NCI-H69 (cell line): ENCODE measurements at regions not wholly inside any gene's neighbourhood (a gene's known extent, or its start where the extent isn't known, plus 50 kb on each side); places are given as distances from the start of the nearest gene placed in this dataset.
"Not testable (repeated sequence)": the region's sequence is repeated elsewhere in the genome, so short reads cannot be mapped to it uniquely, and the experiment has no call there.

ENCODE experiments used
- DNase-seq: peaks from one replicate; lab custom pipeline; 2025; lab: John Stamatoyannopoulos, UW

DNA sequence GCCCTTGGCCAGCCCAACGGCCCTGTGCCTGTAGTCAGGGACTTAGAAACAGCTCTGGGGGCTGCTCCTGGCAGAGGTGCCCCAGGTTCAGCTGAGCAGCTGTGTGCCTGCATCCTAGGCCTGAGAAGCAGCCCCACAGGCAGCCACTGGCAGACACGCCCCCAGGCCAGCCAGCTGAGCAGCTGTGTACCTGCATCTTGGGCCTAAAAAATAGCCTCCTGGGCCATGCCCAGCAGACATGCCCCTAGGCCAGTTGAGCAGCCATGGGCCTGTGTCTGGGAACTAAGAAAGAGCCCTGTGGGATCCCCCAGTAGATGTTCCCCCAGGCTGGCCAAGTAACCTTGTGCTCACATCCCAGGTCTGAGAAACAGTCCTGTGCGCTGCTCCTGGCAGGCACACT, 64.0 kb downstream of the TBR1 start:
- DNase-seq = no peak

- DNase-seq = no peak
Measured at GRCh38 chr2:161481619-161482018, 65.5 kb downstream of the TBR1 start.

- no peak for DNase-seq
Measured at GRCh38 chr2:161484061-161484460, 68.0 kb downstream of the TBR1 start.

- no peak for DNase-seq
Measured at GRCh38 chr2:161486111-161486510, 70.0 kb downstream of the TBR1 start.

DNA sequence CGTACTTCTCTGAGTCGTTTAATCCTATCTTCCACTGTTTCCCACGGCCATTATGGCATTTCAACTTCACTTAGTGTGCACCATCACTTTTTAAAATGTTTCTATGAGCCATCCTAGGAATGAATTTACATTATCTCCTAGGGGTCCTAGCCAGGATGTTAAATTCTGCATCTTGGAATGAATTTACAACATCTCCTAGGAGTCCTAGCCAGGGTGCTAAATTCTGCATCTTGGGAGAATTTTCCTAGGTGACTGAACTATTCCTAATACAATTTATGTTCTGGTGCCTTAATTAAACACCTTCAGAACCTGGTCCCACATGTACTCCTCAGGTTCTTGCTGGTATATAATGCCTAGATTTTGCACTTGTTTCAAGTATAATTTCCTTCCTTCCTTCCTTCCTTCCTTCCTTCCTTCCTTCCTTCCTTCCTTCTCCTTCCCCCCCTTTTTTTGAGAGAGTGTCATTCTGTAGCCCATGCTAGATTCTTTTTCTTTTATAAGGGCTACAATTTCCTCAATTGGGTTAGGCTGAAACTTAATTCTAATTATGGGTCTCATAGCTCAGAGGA, 72.1 kb downstream of the TBR1 start:
- no peak for DNase-seq

GRCh38 chr2:161488879-161489278, 72.8 kb downstream of the TBR1 start:
- no peak for DNase-seq

GRCh38 chr2:161500892-161501610, 85.0 kb downstream of the TBR1 start:
- not testable (repeated sequence) for DNase-seq

DNA sequence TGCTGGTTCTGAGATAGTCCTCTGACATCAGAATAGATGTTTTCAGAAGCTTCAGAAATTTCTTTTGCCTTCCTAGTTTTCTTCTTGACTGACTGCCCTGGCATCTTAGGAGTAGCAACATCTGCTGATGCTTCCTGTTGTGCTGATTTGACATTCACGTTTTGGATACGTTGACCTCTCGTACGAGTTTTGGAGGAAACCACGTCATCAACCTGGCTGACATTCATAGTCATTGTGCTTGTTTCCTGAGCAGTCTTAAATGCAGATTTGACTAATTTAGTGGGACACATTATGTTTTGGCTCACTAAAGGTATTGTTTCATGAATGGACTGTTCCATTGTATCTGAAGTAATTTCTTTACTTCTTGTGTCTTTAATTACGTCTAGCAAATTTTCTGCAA, 86.2 kb downstream of the TBR1 start:
- not testable (repeated sequence) for DNase-seq

DNA sequence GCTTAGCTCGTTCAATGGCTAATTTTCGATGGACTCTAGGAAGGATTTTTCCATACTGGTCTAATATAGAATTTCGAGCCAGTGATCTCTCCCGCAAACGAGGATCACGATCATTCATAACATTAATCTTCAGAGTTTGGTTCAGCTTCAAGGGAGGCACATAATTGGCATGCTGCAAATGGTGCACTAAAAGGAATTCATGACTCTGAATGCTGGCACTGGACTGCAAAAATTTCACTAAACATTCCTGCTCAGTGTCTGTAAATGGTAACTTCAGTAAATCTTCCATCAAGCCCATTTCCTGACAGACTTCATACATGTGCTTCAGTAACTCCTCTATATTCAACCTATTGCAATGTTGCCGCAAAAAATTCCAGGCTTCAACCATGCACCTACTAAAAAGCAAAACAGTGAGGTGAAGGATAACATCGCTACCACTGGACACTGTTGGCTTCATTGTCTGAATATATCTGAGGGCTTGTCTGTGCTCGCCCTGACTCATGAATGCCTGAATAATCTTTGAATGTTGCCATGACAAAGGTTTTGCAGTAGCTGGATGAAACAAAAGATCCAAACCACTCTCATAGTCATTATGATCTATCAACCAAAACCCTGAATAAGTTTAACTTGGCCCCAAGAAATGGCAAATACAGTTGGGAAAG, 88.7 kb downstream of the TBR1 start:
- DNase-seq = not testable (repeated sequence)

GRCh38 chr2:161505466-161505865, 89.4 kb downstream of the TBR1 start:
- DNase-seq = not testable (repeated sequence)

GRCh38 chr2:161513295-161514032, 97.4 kb downstream of the TBR1 start:
- DNase-seq = peak; percentile 4

DNA sequence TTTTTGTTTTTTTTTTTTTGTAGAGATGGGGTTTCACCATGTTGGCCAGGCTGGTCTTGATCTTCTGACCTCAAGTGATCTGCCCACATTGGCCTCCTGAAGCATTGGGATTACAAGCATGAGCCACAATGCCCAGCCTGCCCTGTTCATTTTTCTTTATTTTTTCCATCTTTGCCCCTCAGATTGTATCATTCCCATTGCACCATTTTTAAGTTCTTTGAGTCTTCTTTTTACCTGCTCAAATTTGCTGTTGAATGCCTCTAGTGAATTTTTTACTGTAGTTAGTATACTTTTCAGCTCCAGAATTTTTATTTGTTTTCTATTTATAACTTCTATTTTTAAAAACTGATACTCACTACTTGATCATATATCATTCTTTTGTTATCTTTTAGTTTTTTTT, 101.4 kb upstream of the SLC4A10 start:
- no peak for DNase-seq

DNA sequence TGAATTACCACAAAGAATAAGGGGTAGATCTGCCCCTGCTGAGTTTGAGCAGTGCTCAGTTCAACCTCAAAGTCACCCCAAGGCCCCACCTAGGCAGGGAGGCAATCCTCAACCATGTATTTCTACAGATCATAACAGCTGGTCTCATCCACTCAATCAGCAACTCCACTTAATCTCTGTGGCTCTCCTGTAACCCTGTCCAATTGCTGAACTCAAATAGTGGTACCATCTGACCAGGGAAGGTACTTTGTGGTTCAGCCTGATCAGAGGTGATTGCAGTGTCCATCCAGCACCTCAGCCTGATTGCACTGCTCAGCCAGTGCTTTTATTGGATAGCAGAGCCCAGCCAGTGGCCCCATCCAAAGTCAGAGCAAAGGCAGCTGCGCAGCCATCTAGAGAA, 91.0 kb upstream of the SLC4A10 start:
- no peak for DNase-seq

DNA sequence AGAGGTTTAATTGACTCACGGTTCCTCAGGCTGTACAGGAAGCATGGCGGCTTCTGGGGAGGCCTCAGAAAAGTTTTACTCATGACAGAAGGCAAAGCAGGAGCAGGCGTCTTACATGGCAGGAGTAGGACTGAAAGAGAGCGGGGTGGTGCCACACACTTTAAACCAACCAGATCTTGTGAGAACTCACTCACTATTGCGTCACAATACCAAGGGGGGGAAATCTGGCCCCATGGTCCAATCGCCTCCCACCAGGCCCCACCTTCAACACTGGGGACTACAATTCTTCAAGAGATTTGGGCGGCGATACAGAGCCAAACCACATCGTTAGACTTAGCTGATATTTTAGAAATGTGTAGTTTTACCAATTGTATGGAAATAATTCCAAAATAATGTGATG, 77.6 kb upstream of the SLC4A10 start:
- DNase-seq = no peak

DNA sequence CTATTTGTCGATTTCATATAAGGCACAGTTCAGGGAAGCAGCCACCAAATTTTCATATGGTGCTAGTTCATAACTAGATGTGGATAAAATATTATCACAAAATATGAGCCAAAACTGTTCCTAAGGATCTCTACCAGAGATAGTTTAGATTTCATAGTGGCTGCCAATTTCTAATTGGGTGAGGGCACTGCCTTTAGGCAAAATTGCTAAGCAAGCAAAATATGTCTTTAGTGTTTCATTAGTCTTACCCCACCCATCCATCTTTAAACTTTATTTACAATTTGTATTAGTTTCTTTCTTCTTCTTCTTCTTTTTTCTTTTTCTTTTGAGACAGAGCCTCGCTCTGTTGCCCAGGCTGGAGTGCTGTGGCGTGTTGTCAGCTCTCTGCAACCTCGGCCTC, 77.1 kb upstream of the SLC4A10 start:
- DNase-seq = no peak

DNA sequence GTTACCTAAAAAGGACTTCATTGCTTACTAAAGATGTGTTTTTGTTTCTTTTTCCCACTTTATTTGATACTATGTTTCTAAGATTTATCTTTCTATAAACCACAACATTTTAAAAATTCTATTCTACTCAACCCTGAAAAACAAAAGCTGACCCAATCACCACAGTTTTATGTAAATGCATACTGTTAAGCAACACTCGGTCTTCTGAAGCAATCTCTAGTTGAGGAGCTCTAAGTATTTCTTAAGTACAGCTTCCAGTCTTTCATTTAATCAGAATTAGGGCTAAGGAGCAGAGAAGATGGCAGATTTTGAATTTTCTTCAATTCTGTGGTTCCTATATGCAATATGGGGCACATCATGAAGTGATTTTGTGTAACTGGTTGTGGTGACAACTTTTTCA, 72.2 kb upstream of the SLC4A10 start:
- DNase-seq = no peak

GRCh38 chr2:161555826-161556225, 68.4 kb upstream of the SLC4A10 start:
- DNase-seq = no peak

GRCh38 chr2:161556440-161556839, 67.8 kb upstream of the SLC4A10 start:
- peak; percentile 5 for DNase-seq

GRCh38 chr2:161557538-161557937, 66.7 kb upstream of the SLC4A10 start:
- no peak for DNase-seq

DNA sequence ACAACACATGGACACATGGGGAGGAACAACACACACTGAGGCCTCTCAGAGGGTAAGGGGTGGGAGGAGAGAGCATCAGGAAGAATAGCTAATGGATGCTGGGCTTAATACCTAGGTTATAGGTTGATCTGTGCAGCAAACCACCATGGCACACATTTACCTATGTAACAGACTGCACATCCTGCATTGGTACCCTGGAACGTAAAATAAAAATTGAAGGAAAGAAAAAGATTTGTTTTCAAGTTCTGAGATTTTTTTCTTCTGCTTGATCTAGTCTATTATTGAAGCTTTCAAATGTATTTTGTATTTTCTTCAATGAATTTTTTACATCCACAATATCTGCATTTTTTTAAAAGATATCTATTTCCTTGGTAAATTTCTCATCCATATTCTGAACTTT, 59.3 kb upstream of the SLC4A10 start:
- DNase-seq = no peak

DNA sequence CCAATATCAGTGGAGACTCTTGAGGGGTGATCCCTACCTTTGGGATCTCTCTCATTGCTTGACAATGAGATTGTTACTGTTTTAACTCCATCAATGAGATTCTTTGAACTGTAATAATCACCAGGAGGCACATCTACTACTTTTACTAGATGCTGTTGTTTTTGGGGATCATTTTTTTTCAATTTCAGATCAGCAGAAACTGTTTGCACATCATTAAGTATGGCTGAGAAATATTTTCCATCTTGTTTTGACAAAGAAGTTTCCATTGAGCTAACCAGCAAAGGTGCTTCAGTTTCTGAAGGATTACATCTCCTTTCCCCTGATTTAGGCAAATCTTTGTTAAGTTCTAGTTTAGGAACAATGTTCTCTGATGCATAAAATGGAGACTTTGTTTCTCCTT, 54.8 kb upstream of the SLC4A10 start:
- no peak for DNase-seq

DNA sequence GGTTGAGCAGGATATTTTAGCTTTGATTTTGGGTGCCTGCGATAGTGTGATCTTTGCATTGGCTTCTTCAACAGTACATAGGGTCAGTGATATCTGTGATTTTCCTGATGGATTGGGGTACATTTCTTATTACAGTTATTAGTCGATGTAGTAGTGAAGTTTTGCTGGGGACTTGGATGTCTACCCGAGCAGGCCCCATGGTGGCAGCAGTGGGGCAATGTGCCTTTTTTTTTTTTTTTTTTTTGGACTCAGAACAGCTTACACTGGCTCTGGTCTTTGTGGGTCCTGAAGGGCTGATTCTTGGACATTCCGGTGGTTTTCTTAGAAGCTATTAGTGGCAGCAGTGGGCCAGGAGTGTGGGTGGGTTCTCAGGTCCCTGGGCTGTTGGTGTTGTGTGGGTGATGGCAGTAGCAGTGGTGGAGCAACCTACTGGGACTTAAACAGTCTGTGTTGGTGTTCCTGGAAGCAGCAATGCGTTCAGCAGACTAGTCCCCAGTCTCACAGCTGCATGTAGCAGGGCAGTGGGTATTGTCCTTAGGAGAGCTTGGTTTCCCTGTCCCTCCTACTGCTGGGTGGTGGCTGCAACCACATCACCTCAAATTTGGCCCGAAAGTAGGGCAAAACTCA, 53.7 kb upstream of the SLC4A10 start:
- DNase-seq = no peak
